Activated naive CD8-positive, alpha-beta T cell treated with anti-CD3 and anti-CD28 coated beads, Interleukin-2, amount 50 U/mL, for 24 hours (primary cell): ENCODE measurements at regions not wholly inside any gene's neighbourhood (a gene's known extent, or its start where the extent isn't known, plus 50 kb on each side); places are given as distances from the start of the nearest gene placed in this dataset.

Experiments
- ATAC-seq: fragments of 150-1000 bp; cut with Tn5 transposase; one replicate; pipeline ENCODE4 v1.10.0; 2021
- DNase-seq: peaks from one replicate; pipeline ENCODE4 v3.0.0; 2021
- H3K27ac Mint-ChIP-seq: one replicate; pipeline ENCODE4 v1.8.0; 2021; ENCODE audit warnings: mild to moderate bottlenecking, mixed read lengths
- H3K27me3 Mint-ChIP-seq: one replicate; pipeline ENCODE4 v1.8.0; 2021; ENCODE audit warnings: mixed read lengths
- H3K36me3 Mint-ChIP-seq: one replicate; pipeline ENCODE4 v1.8.0; 2021; ENCODE audit warnings: low read depth, mixed read lengths
- H3K4me1 Mint-ChIP-seq: one replicate; pipeline ENCODE4 v1.8.0; 2021; ENCODE audit warnings: mixed read lengths
- H3K4me3 Mint-ChIP-seq: one replicate; pipeline ENCODE4 v1.8.0; 2021; ENCODE audit warnings: mild to moderate bottlenecking, moderate library complexity, mixed read lengths
- H3K9me3 Mint-ChIP-seq: one replicate; pipeline ENCODE4 v1.8.0; 2021; ENCODE audit warnings: mixed read lengths

- H3K9me3 Mint-ChIP-seq = no peaks in the 10 kb centered on the region
- no peak overlapping the region for H3K4me3 Mint-ChIP-seq
- H3K27ac Mint-ChIP-seq = no peak overlapping the region
- no peak for ATAC-seq
- no peaks in the 10 kb centered on the region for H3K36me3 Mint-ChIP-seq
- DNase-seq = no peak
- no peaks in the 10 kb centered on the region for H3K4me1 Mint-ChIP-seq
- H3K27me3 Mint-ChIP-seq = no peaks in the 10 kb centered on the region
Observed at GRCh38 chr12:16668198-16668597, 62.2 kb upstream of the LMO3 start.

GRCh38 chr12:16658699-16659098 lies 52.7 kb upstream of the LMO3 start:
- H3K4me3 Mint-ChIP-seq = no peak overlapping the region
- peaks cover 18% of the 10 kb centered on the region for H3K9me3 Mint-ChIP-seq
- ATAC-seq (no peak), DNase-seq (no peak)
- no peaks in the 10 kb centered on the region for H3K36me3 Mint-ChIP-seq
- no peaks in the 10 kb centered on the region for H3K4me1 Mint-ChIP-seq
- no peaks in the 10 kb centered on the region for H3K27me3 Mint-ChIP-seq
- H3K27ac Mint-ChIP-seq = no peak overlapping the region
